ENCODE measurements at regions not wholly inside any gene's neighbourhood (a gene's known extent, or its start where the extent isn't known, plus 50 kb on each side); places are given as distances from the start of the nearest gene placed in this dataset.

- no peaks in the 10 kb centered on the region for H3K36me3 ChIP-seq (ENCODE audit: control insufficient read depth in 4 of 4, insufficient read depth in 3 of 4, low read depth in 1 of 4, low read length in 3 of 4)
- no peak overlapping the region for H3K27ac ChIP-seq (ENCODE audit: low read depth in 1 of 2, low read length in 2 of 2)
- WGBS = 46% methylated on average over 3 of the region's 3 CpGs
These were observed 631.0 kb downstream of the SQOR start for GRCh38 chr15:46265664-46266347.

GRCh38 chr15:46266661-46267060, 631.8 kb downstream of the SQOR start:
- H3K27ac ChIP-seq (ENCODE audit: low read depth in 1 of 2, low read length in 2 of 2) = no peak overlapping the region
- WGBS = 87% methylated on average over 2 of the region's 2 CpGs
- no peaks in the 10 kb centered on the region for H3K9me3 ChIP-seq (ENCODE audit: control insufficient read depth in 4 of 4, low read length in 3 of 4)
- H3K36me3 ChIP-seq (ENCODE audit: control insufficient read depth in 4 of 4, insufficient read depth in 3 of 4, low read depth in 1 of 4, low read length in 3 of 4) = no peaks in the 10 kb centered on the region
- H3K4me3 ChIP-seq (ENCODE audit: low read depth in 1 of 3, low read length in 3 of 3) = no peak overlapping the region
- H3K27me3 ChIP-seq (ENCODE audit: control insufficient read depth in 4 of 4, insufficient read depth in 4 of 4, low read length in 3 of 4) = no peaks in the 10 kb centered on the region
- no peak for DNase-seq (ENCODE audit: low spot score)
- TF ChIP-seq YY1 (IDR thresholded peaks at IDR 0.05) (no peak), SP1 (IDR thresholded peaks at IDR 0.05) (no peak)
- H3K4me1 ChIP-seq (ENCODE audit: control insufficient read depth in 4 of 4, insufficient read depth in 4 of 4, low read length in 3 of 4) = no peaks in the 10 kb centered on the region
- H3K9ac ChIP-seq (ENCODE audit: low read depth in 1 of 2, low read length in 2 of 2) = no peak overlapping the region

More at GRCh38 chr15:46265664-46266347, 631.0 kb downstream of the SQOR start:
- no peak for DNase-seq (ENCODE audit: low spot score)
- no peaks in the 10 kb centered on the region for H3K9me3 ChIP-seq (ENCODE audit: control insufficient read depth in 4 of 4, low read length in 3 of 4)
- no peaks in the 10 kb centered on the region for H3K4me1 ChIP-seq (ENCODE audit: control insufficient read depth in 4 of 4, insufficient read depth in 4 of 4, low read length in 3 of 4)
- no peak overlapping the region for H3K9ac ChIP-seq (ENCODE audit: low read depth in 1 of 2, low read length in 2 of 2)
- no peak overlapping the region for H3K4me3 ChIP-seq (ENCODE audit: low read depth in 1 of 3, low read length in 3 of 3)
- no peak for TF ChIP-seq MAX (IDR thresholded peaks at IDR 0.05)
- no peak for TF ChIP-seq RXRA (IDR thresholded peaks at IDR 0.05)
- TF ChIP-seq FOXA1 (IDR thresholded peaks at IDR 0.05) = no peak
- no peak for TF ChIP-seq NR2F2 (IDR thresholded peaks at IDR 0.05)
- no peak for TF ChIP-seq REST (IDR thresholded peaks at IDR 0.05)
- TF ChIP-seq FOXA2 (IDR thresholded peaks at IDR 0.05) = no peak
- TF ChIP-seq EGR1 (IDR thresholded peaks at IDR 0.05; ENCODE audit: low read depth in 2 of 2) = no peak
- TF ChIP-seq HNF4G (IDR thresholded peaks at IDR 0.05) = no peak
- TF ChIP-seq JUND (IDR thresholded peaks at IDR 0.05) = no peak
- no peak for TF ChIP-seq ZBTB33 (IDR thresholded peaks at IDR 0.05)
- H3K27me3 ChIP-seq (ENCODE audit: control insufficient read depth in 4 of 4, insufficient read depth in 4 of 4, low read length in 3 of 4) = peaks cover 0 to 2% (median 0%) of the 10 kb centered on the region in 4 donors

GRCh38 chr15:46270481-46271147, 635.8 kb downstream of the SQOR start:
- 80% methylated on average over 5 of the region's 5 CpGs for WGBS
- no peak for TF ChIP-seq FOXA2 (IDR thresholded peaks at IDR 0.05)
- no peak for TF ChIP-seq TAF1 (conservative IDR thresholded peaks at IDR 0.05)
- no peak for TF ChIP-seq ATF3 (IDR thresholded peaks at IDR 0.05)
- no peak for TF ChIP-seq CTCF (IDR thresholded peaks at IDR 0.05; ENCODE audit: low read depth, low read length, missing input control)
- TF ChIP-seq FOXA1 (IDR thresholded peaks at IDR 0.05) = no peak
- no peak for TF ChIP-seq RAD21 (IDR thresholded peaks at IDR 0.05)
- no peak for TF ChIP-seq MAX (IDR thresholded peaks at IDR 0.05)
- TF ChIP-seq JUND (IDR thresholded peaks at IDR 0.05) = no peak
- no peak for TF ChIP-seq NR2F2 (IDR thresholded peaks at IDR 0.05)
- TF ChIP-seq YY1 (IDR thresholded peaks at IDR 0.05) = no peak
- TF ChIP-seq RXRA (IDR thresholded peaks at IDR 0.05) = no peak
- TF ChIP-seq SP1 (IDR thresholded peaks at IDR 0.05) = no peak
- TF ChIP-seq HNF4A (conservative IDR thresholded peaks at IDR 0.05) = no peak

More at GRCh38 chr15:46270481-46271147, 635.8 kb downstream of the SQOR start:
- Histone ChIP-seq H3K27ac (ENCODE audit: low read depth in 1 of 2, low read length in 2 of 2) (no peak overlapping the region), H3K9me3 (ENCODE audit: control insufficient read depth in 4 of 4, low read length in 3 of 4) (no peaks in the 10 kb centered on the region), H3K9ac (ENCODE audit: low read depth in 1 of 2, low read length in 2 of 2) (no peak overlapping the region), H3K36me3 (ENCODE audit: control insufficient read depth in 4 of 4, insufficient read depth in 3 of 4, low read depth in 1 of 4, low read length in 3 of 4) (no peaks in the 10 kb centered on the region), H3K4me1 (ENCODE audit: control insufficient read depth in 4 of 4, insufficient read depth in 4 of 4, low read length in 3 of 4) (no peaks in the 10 kb centered on the region), H3K4me3 (ENCODE audit: low read depth in 1 of 3, low read length in 3 of 3) (no peak overlapping the region), H3K27me3 (ENCODE audit: control insufficient read depth in 4 of 4, insufficient read depth in 4 of 4, low read length in 3 of 4) (peaks cover 0 to 3% (median 0%) of the 10 kb centered on the region in 4 donors)
- DNase-seq (ENCODE audit: low spot score) = no peak
